RKO (cell line): ENCODE measurements at regions not wholly inside any gene's neighbourhood (a gene's known extent, or its start where the extent isn't known, plus 50 kb on each side); places are given as distances from the start of the nearest gene placed in this dataset.

ENCODE experiments used
- DNase-seq: peaks from one replicate; pipeline ENCODE4 v3.0.0-alpha.2; 2016; ENCODE audit warnings: low spot score

DNA sequence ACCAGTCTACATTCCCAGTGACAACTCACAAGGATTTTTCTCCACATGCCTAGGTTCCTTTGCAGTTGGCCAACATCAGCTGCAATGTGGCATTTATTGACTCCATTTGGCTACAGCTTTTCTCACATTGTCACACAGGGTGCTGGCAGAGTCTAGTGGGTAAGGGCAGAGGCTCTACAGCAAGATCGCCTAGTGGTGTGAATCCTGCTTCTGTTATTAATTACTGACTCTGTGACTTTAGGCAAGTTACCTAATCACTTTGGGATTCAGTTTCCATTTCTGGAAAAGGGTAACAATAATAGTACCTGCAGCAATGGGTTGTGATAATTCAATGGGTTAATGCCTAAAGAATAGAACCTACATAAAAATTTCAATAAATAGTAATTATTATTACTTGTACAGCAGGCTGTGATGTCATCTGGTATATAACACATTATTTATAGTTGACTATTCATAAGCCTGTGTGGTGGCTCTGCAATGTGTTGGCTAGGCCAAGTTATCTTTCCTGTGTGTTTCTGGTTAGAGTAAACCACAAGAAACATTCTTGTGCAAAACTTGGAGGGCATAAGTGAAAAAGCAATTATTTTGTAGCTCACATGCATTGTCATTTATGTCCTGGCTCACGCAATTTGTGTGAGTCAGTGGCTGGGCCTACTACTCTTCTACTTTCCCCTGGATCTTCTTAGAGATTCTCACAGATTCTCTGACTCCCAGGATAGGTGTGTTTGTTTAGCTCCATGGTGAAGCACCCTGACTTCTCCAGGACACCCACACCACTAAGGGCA is 59.5 kb downstream of the PTGS2 start:
- no peak for DNase-seq

DNA sequence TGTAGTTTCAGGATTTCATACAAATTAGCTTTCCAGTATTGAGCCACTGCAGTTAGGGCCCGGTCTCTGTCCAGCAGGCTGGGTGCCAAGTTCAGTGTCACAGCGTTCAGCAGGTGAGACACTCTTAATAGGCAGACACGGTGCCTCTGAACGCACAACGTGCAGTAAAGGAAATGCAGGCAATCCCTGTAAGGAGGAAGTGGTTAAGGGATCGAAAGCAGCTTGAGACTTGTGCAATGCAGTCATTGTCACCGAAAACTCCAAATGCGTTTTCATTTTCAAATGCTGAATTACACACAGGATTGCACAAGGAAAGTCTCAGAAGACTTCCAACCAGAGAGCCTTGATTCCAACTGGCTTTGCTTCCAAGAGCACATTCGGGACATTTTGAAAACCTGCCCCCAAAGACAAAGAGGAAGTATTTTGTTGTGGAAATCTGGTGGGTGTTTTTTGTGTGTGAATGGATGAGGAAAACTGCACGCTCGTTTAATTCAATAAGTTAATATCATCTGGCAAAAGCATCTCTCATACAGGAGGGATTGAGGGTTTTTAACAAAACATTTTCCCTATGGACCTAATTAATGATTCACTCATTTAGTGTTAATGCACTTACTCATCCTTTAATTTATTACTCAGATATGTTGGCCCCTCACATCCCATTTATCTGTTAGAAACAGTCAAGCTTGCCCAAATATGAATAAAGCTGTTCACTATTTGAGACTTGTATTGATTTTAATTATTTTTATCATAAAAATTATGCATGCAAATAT is 61.6 kb downstream of the PTGS2 start:
- DNase-seq, result no peak

DNA sequence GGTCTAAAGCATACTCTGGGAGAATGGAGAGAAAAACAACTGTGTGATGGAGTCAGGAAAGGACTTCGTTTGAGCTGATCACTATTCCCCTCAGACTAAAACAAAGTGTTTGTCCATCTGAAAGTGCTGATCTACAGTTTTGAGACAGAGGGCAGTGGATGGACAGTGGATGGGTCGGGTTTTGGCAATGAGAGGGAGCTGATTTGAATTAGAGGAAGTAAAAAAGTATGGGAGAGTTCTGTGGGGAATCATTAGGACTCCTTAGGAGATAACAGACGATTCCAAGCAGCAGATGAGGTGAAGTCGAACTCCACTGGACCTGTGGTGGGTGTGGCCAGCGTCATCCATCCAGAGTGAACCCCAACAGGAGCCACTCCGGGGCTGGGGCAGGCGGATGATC is 62.3 kb downstream of the PTGS2 start:
- DNase-seq, result no peak

DNA sequence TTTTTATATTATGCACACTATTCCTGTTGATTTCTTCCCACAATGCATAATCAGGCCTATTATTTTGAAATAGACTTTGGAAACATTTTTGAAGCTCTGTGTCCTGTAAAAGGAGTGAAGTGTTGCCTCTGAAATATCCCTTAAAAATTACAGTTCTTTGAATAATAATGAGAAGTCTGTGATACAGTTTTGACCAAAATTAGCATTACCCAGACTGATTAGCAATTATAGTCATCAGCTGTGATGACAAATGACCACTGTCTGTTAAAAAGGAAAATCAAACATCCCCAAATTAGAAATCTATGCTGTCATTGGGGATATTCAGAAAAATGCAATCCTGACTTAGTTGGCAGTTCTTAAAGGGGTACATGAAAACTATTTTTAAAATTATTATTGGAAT is 63.7 kb downstream of the PTGS2 start:
- no peak for DNase-seq

DNA sequence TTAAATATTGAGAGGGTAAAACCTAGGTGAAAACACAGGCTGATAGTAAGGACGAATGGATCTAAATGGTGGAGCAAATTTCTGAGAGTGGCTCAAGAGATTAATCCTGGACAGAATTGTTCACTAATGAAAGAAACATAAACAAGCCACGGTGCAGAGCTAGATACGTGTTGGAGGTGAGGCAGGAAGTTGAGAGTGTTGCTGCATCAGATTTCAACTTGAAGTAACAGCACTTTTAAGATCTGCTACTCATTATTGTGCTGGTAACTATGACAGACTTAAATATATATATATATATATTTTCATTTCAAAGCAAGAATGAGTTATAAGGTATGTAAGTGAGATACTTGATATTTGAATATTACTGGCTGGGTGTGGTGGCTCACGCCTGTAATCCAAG is 64.9 kb downstream of the PTGS2 start:
- no peak for DNase-seq

DNA sequence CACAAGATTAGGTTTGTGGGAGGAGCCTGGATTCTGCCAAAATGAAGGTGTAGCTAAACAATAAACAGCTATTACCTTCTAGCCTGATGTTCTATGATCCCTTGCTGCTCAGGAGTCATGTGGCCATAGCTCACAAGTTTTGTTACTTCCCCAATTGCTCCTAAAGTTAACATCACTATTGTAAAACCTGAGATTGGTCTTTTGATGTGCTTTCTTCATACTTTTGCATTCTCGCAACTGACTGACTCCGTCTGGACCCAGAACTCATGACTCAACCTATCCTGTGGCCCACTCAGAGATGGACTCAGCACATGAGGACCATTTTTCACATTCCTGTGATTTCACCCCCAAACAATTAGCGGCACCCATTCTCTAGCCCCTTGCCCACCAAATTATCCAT is 69.1 kb downstream of the PTGS2 start:
- no peak for DNase-seq

DNA sequence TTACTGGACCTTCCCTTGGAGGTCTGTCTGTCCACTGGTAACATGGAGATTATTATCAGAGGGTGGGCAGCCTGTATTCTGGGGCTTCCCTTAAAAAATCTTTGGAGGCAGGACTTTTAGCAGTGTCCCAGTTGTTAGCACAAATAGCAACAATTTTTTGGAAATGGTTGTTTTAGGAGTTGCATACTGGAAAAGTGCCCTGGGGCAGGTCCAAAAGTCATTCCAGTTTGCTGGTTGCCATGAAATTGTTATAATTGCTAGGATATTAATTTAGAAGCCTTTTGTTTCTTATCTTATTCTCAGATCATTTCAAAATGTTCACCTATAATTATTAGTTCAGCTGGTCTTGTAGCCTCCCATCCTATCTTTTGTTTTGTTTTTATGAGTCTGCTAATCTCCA is 71.0 kb downstream of the PTGS2 start:
- no peak for DNase-seq

DNA sequence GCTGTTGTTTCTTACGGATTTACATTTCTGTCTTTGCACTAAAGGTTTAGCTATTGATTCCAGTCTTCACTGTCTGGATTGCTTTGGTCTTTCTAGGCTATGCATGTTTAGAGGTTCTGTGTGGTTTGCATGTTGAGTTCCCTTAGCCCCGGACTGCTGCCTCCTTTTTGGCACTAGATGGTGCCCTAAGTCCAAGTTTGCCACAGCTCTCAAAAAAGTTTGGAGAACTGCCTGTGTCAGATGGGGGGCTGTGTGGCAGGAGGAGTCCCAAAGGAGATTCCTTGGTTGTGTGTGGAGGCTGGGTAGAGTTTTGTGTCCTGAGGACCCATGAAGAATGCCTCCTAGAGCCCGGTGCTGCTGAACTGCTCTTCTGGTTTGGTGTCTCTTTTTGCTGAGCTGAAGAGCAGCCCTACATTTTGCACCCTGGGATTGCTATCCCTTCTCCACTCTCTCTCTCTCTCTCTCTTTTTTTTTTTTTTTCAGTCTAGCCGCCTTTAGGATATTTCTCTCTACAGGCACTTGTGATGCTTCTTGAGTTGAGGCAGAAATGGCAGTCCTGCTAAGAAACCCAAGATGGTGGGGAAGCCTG is 74.4 kb downstream of the PTGS2 start:
- DNase-seq, result peak; percentile 69

DNA sequence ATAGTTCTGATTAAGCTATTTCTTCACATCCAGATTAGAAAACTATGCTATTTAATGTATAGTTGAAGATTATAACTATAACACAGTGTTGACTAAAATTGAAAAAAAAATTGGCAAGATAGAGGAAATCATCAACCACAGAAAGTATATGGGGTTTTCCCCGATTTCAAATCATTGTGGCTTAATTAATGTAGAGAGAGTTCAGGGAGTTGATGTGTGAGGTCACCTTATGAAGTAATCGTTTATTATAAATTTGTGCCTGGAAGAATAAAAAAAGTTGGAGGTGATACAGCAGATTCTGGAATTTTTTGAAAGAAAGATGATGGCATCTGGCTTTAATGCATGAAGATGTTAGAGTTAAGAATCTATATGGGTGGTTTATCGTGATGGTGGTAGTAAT is 84.3 kb downstream of the PTGS2 start:
- DNase-seq, result no peak

DNA sequence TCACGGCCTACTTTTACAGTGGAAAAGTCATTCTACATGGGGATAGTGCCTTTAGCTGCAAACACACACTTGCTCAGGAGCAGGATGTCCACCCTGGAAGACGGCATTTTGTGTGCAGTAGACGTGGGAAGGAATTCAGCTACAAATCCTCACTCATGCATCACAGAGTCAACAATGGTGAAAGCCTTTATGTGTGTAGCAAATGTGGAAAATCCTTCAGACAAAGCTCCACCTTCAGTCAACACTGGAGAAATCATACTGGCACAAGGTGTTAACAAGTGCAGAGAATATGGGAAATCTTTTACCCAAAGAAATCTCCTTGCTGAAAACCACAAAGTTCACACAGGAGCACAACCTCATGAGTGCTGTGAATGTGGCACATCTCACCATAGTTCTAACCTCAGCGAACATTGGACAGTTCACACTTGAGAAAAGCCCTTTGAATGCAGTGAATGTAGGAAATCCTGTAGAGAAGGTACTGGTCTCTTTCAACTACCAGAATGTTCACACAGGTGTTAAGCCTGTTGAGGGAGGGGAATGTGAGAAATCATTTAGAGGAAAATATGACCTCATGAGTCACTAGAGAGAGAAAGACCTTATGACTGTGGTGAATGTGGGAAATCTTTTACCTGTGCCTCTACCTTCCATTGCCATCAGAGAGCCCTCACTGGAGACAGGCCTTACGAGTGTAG is 101.8 kb downstream of the PTGS2 start:
- no peak for DNase-seq

DNA sequence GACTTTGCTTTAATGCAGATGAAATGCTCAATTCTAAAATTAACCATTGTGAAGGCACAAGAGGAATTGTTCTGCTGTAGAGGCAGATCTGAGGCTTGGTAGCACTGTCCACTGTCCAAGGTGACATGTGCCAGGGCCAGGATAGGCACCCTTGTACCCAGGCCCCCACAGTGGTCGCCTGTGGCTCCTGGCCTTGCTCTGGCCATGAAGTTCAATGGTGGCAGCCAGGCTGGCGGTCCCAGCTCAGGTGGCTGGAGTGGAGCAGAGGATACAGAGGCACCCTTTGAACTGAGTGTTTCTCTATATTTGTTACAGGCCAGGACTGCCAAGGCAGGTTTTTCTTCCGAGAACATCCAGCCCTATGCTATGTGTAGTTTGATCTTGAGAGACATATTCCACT is 102.6 kb downstream of the PTGS2 start:
- no peak for DNase-seq

DNA sequence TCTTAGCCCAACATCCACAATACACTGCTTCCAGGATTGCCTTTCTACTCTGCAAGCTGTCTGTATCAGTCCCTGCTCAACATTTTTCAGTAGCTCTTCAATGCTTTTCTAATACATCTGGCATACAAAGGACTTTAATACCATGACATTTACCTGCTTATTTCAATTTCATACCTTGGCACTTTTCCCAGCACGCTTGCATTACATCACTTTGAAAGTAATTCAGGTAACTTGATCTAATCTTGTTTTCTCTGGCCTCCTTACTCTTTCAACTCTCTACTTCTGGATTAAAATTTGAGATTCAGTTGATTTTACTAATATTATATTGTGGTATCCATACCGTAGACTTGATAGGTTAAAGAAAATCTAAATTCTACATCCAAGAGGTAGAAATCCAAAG is 103.0 kb downstream of the PTGS2 start:
- no peak for DNase-seq

DNA sequence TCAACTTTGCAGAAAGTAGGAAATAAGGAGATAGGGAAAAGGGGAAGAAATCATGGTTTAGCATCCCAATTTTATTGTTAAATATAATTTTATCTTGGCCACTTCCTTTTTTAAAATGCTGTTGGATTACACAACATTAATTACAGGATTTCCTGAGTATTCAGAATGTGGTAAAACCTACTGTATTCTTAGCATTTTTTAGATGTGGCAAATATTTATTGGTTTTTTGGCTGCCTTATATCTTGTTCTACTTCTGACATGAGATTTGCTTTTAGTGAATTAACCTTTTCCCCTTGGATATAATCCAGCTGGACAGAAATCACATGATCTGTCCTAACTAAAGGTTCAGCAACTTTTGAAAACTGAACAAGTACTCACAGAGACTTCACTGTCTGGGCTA is 104.9 kb downstream of the PTGS2 start:
- DNase-seq, result no peak

DNA sequence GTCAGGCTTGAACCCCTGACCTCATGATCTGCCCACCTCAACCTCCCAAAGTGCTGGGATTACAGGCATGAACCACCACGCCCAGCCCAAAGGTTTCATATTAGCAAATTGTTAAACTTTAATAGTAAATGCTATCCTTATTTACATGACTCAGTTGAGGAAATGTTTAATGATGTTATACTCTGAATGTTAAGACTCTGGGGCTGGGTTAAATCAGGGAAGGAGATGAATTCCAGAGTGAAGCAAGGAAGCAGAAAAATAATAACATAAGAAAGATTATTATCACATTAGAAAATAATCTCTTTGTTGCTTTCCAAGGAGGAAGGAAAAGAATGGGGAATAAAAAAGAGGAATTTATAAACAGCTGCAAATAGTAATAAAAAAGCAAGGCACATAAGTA is 105.3 kb downstream of the PTGS2 start:
- DNase-seq, result no peak

DNA sequence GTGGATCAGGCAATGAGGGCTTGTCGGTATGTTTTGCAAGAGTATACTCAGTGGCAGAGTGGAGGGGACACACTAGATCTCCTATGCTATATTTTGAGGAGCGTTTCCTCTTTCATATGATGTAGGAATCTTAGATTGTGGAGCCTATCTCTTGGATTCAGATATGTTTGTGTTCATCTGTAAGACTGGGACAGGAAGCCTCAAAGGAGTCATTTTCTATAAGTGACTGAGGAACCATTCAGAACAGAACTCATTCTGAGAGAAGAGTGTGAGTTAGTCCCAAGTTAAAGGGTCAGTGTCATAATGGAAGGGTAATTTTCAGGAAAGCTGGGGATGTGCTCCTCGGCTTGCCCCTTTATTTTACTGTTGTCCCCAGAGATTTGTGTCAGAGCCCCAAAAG is 107.7 kb downstream of the PTGS2 start:
- DNase-seq, result no peak

DNA sequence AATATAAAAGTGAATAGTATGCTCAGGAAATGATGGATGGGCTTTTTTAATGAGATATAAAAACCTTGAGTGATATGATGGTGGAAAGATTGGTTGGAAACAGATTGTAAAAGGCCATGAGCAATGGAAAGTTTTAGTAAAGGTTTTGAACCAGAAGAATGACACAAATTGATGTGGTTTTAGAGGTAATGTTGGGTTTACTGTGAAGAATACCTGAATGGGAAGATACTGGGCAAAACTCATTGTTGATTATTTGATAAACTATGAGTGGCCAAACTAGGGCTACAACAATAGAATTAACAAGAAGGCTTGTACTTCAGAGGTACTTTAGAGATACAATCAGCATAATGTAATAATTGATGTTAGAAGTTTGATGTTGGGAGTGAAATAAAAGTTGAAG is 108.5 kb downstream of the PTGS2 start:
- no peak for DNase-seq

DNA sequence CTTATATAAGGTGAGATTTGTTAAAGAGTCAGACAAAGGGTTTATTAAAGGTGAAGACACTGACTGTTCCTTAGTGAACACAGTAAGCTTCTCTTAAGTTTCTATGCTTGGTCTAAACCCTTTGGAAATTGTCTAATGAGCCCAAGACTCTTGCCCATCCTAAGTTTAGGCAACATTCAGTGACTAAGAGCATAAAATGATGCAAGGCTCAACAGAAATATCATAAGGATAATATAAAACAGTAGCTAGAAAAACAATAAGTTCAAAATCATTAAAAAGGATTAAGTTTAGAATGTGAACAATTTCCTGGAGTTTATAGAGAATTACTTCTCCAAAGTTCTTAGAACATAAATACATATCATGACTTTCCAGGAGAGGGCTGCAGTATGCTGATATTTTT is 108.9 kb upstream of the PDC start:
- DNase-seq, result no peak

DNA sequence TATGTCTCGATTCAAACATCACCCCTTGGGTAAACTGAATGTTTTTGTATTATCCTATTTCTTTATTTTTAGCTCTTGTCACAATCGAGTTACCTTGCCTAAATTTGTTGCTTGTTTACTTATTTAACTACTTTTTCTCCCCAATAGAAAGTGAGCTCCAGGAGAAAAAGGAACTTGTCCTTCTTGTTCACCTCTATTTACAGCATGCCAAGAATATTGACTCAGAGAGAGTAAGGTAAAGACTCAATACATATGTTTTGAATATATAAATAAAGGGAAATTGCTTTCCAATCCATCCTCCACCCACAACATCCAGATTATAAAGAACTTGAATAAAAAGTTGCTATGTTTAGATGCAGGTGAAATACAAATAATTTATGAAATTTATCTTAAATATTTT is 107.3 kb upstream of the PDC start:
- DNase-seq, result no peak

DNA sequence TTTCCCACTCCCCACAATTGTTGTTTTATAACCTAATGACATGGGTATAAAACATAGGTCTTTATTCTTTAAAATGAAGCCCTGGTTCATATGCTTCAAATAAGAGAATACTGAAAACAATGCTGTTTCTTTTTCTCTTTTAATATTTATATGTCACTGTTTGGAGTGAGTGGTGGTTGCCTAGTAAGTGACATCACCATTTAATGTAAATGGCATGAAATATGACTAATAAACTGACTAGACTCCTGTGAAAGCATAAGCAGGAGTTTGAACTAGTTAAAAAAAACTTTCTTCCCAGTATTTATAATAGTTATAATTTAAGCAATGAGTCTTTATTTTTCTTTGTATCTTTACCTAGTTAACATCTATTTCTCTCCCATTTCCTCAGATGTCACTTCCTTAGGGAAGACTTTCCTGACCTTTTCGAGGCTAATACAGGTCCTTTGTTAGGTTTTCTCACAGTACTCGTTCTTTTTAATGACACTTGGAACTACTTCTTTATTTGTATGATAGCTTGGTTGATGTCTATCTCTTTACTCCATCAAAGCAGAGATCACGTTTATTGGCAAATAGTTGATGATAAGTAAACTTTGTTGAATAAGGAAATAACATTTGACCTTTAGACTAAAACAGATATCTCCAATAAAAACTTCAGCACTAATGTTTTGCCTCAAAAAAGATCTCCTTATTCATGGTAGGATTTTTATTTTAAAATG is 105.4 kb upstream of the PDC start:
- DNase-seq, result peak; percentile 41

DNA sequence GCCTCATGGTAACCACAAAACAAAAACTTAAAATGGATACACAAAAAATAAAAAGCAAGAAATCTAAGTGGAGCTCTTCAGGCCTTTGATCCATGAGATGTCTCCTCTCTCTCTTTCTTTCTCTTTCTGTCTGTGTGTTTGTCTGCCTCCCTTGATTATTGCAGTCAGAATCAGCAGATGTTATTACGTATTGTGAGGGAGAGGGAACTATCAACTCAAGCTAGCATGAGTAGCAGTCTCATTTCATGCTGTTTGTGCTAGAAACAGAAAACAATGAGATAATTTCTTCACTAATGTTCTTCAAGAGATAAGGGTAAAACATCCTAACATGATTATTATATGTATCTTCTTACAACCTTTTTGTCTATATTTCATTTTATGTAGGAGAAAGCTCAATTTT is 103.7 kb upstream of the PDC start:
- no peak for DNase-seq

DNA sequence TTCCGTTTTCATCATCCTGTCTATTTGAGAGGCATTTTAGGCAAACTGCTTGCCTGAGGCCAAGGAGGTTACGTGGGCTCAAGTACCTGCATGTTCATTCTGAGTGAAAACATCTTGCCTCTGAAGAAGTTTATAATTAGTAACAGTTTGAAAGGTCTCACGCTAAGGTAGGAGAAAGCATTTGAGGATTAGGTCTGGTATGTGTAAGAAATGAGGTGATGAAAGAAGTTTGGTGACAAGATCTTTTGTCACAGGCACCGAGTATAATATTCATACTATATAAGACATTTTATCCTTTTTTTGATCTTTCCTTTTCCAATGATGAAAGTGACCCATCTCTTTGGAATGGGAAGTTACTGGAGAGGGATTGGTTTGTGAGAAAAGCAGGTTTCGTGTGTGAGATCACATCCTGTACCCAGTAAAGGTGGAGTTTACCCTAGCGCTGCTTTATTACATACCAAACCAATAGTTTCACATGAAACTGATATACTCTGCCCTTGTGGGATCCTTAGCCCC is 98.7 kb upstream of the PDC start:
- DNase-seq, result peak; percentile 1
